IgD-negative memory B cell (primary cell): ENCODE measurements at regions not wholly inside any gene's neighbourhood (a gene's known extent, or its start where the extent isn't known, plus 50 kb on each side); places are given as distances from the start of the nearest gene placed in this dataset.
"Not testable (repeated sequence)": the region's sequence is repeated elsewhere in the genome, so short reads cannot be mapped to it uniquely, and the experiment has no call there.

Source experiments
- H3K27ac Mint-ChIP-seq, 3 donors: one replicate each; pipeline ENCODE4 v1.8.0; 2020 to 2022; ENCODE audit warnings: mild to moderate bottlenecking in 3 of 3, mixed read lengths in 3 of 3, moderate library complexity in 1 of 3
- H3K27me3 Mint-ChIP-seq: one replicate; pipeline ENCODE4 v1.8.0; 2021; ENCODE audit warnings: mixed read lengths
- H3K36me3 Mint-ChIP-seq: one replicate; pipeline ENCODE4 v1.8.0; 2020; ENCODE audit warnings: mild to moderate bottlenecking, mixed read lengths
- H3K4me1 Mint-ChIP-seq, 3 donors: one replicate each; pipeline ENCODE4 v1.8.0; 2020 to 2022; ENCODE audit warnings: mixed read lengths in 3 of 3, mild to moderate bottlenecking in 1 of 3
- H3K4me3 Mint-ChIP-seq, 4 donors: one replicate each; pipeline ENCODE4 v1.8.0; 2020 to 2022; ENCODE audit warnings: mild to moderate bottlenecking in 4 of 4, mixed read lengths in 4 of 4, moderate library complexity in 3 of 4
- H3K9me3 Mint-ChIP-seq, 3 donors: one replicate each; pipeline ENCODE4 v1.8.0; 2020 to 2021; ENCODE audit warnings: mixed read lengths in 3 of 3, mild to moderate bottlenecking in 1 of 3

DNA sequence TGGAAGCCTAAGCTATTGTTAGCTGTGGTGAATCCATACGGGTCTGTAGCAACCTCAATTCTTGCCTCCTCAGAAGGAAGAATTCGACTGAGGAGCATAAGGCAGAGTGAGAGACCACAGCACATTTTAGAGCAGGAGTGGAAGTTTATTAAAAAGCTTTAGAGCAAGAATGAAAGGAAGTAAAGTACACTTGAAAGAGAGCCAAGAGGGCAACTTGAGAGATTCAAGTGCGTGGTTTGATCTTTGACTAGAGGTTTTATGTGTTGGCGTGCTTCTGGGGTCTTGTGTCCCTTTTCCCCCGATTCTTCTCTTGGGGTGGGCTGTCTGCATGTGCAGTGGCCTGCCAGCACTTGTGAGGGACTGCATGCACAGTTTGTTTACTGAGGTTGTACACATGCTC, 880.6 kb upstream of the INTU start:
- Mint-ChIP-seq H3K27ac (no peak overlapping the region), H3K9me3 (peaks cover 0 to 5% (median 3%) of the 10 kb centered on the region in 3 donors), H3K4me1 (no peaks in the 10 kb centered on the region), H3K4me3 (no peak overlapping the region), H3K27me3 (no peaks in the 10 kb centered on the region), H3K36me3 (no peaks in the 10 kb centered on the region)

DNA sequence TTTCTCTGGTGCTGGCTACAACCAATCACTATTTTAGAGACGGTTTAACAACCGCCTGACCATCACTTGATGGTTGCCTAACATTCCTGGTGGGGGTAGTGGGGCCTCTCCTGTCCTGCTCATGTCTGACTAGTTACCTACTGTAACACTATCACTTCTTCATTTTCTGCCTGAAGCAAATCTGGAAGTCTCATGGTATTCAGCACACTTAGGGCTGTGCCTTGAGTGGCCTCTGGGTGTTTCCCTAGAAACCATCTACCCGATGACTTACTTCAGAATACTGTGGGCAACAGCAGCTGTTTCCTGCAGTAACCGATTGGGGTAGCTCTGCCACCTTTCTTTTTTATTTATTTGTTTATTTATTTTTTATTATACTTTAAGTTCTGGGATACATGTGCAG, 880.1 kb upstream of the INTU start:
- Mint-ChIP-seq H3K4me3 (no peak overlapping the region), H3K4me1 (no peaks in the 10 kb centered on the region), H3K36me3 (no peaks in the 10 kb centered on the region), H3K9me3 (peaks cover 0 to 5% (median 3%) of the 10 kb centered on the region in 3 donors), H3K27me3 (no peaks in the 10 kb centered on the region), H3K27ac (no peak overlapping the region)

DNA sequence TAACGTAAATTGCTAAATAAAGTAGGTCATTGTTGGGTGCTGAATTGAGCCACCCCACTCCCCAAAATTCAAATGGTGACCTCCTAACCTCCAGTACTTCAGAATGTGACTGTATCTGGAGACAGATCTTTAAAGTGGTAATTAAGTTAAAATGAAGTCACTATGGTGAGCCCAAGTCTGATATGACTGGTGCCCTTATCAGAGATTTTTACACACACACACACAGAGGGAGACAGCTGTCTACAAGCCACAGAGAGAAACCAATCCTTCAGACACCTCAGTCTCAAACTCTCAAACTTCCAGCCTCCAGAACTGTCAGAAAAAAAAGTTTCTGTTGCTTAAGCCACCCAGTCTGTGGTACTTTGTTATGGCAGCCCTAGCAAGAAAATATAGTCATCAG, 879.2 kb upstream of the INTU start:
- Mint-ChIP-seq H3K4me1 (no peaks in the 10 kb centered on the region), H3K4me3 (no peak overlapping the region), H3K27ac (no peak overlapping the region), H3K27me3 (no peaks in the 10 kb centered on the region), H3K9me3 (peaks cover 0 to 5% (median 3%) of the 10 kb centered on the region in 3 donors), H3K36me3 (no peaks in the 10 kb centered on the region)

DNA sequence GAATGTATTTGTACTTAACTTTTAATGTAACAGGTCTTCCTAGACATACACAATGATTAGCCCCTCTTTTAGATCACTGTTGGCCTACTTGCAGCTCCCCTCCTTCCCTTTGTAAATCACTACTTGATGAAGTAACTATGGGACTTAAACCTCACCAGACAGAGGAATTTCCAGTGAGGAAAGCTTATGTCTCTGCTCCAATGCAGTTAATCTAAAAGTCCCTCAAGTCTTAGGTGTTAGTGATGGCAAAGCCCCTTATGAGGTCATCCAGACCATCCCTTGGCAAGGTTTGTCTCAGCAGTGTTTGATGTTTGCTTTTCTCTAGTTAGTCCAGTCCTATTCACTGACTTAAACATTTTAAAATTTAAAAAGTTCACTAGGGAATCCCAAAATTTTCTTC, 877.3 kb upstream of the INTU start:
- no peaks in the 10 kb centered on the region for H3K4me1 Mint-ChIP-seq
- no peak overlapping the region for H3K4me3 Mint-ChIP-seq
- peaks cover 0 to 5% (median 3%) of the 10 kb centered on the region in 3 donors for H3K9me3 Mint-ChIP-seq
- no peaks in the 10 kb centered on the region for H3K36me3 Mint-ChIP-seq
- H3K27me3 Mint-ChIP-seq = no peaks in the 10 kb centered on the region
- no peak overlapping the region for H3K27ac Mint-ChIP-seq

DNA sequence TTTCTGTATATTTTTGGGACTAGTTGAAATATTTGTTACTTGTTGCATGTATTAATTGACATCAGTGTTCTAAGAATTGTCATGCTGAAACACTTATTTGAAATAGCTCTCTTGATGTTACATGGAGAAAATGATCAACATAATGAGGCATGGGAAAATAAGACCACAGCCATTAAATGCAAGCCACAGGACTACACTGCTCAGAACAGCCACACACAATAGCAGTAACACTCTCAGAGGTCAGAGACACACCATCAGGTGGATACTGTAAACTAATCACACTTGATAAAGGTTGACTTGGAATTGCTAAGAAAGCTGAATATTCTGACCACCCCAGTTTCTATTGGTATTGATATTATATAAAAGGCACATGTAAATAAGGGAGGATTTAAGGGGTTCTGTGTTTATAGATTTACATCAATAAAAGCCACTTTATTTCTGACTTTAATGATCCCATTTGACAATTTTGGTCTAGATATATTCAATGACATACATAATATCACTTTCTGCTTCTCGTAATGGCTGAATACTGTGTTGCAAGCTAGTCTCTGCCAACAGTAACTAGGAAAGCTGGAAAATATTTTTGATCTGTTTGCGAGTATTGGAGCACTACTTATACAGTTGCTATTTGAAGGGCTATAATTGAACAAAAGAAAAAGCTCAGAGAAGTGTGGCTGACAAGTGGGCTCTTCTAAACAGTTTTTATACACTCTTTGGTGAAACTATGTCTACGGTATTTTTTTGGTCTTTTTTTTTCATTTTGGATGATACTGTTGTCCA, 876.5 kb upstream of the INTU start:
- Mint-ChIP-seq H3K4me3 (no peak overlapping the region), H3K27ac (no peak overlapping the region), H3K4me1 (no peaks in the 10 kb centered on the region), H3K9me3 (peaks cover 0 to 5% (median 0%) of the 10 kb centered on the region in 3 donors), H3K27me3 (no peaks in the 10 kb centered on the region), H3K36me3 (no peaks in the 10 kb centered on the region)

DNA sequence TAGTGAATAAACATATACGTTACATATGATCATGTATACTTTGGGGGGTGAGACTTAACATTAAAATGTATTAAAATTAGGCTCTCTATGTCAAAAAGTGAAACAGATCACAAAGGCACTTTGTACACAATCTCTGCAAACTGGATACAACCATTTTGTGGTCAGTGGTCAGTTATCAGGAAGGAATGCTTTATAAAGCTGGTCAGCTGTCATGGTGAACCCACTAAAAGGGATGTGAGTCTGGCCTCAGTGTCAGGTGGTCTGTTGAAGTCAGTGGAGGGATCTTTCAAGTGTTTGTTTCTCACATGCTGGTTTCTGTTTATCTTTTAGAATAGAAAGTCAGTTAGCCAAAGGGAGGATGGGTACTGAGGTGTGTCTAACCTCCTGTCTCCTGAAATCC, 875.5 kb upstream of the INTU start:
- H3K4me1 Mint-ChIP-seq = no peaks in the 10 kb centered on the region
- H3K36me3 Mint-ChIP-seq = no peaks in the 10 kb centered on the region
- no peaks in the 10 kb centered on the region for H3K9me3 Mint-ChIP-seq
- H3K27ac Mint-ChIP-seq = no peak overlapping the region
- H3K27me3 Mint-ChIP-seq = no peaks in the 10 kb centered on the region
- H3K4me3 Mint-ChIP-seq = no peak overlapping the region

DNA sequence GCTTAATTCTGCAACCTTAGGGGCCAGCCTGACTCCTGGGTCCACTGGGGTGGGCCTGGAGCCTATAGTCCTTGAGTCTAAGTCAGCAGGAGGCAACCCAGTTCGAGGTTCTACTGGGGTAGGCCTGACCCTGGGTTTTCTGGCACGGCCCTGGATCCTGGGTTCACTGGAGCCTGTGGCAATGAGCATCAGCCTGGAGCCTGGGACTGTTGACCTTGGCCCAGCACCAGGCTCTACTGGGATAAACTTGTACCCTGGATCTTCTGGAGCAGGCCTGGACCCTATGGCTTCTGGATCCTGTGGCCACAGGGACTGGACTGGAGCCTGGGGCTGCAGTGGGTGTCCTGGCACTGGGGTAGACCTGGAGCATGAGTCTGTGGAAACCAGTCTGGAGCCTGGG, 874.3 kb upstream of the INTU start:
- Mint-ChIP-seq H3K36me3 (no peaks in the 10 kb centered on the region), H3K4me3 (no peak overlapping the region), H3K27ac (no peak overlapping the region), H3K27me3 (no peaks in the 10 kb centered on the region), H3K4me1 (no peaks in the 10 kb centered on the region), H3K9me3 (no peaks in the 10 kb centered on the region)

DNA sequence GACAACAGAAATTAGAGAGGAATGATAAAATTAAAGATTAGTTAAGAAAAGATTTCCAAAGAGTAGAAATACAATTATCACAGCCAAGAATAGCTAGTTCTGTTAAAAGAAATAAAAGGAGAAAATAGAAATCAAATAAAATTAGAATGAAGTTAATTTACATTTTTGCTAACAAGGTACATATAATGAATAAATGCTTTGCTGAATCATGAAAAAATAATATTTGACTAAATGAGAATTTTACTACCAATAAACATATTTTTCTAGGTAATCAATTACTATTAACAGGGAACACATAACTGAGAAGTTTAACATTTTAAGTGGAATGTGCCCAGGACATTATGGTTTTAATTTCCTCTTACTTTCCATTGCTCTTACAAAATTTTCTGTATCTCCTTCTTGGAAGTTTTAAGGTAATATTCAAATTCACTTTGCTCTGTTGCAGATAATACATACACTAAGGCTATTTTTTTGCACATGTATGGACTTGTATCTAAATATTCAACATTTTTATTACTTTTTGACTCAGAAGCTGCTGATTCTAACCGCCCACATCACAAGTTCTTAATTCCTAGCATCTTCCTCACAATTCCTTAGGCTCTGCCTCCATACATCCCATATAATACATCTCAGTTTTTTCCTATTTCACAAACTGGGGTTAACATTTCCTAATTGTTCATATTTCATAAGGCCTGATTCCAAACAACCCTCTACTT, 870.7 kb upstream of the INTU start:
- H3K27ac Mint-ChIP-seq = no peak overlapping the region
- H3K9me3 Mint-ChIP-seq = peaks cover 0 to 2% (median 0%) of the 10 kb centered on the region in 3 donors
- H3K4me3 Mint-ChIP-seq = no peak overlapping the region
- H3K36me3 Mint-ChIP-seq = no peaks in the 10 kb centered on the region
- H3K27me3 Mint-ChIP-seq = no peaks in the 10 kb centered on the region
- H3K4me1 Mint-ChIP-seq = no peaks in the 10 kb centered on the region

DNA sequence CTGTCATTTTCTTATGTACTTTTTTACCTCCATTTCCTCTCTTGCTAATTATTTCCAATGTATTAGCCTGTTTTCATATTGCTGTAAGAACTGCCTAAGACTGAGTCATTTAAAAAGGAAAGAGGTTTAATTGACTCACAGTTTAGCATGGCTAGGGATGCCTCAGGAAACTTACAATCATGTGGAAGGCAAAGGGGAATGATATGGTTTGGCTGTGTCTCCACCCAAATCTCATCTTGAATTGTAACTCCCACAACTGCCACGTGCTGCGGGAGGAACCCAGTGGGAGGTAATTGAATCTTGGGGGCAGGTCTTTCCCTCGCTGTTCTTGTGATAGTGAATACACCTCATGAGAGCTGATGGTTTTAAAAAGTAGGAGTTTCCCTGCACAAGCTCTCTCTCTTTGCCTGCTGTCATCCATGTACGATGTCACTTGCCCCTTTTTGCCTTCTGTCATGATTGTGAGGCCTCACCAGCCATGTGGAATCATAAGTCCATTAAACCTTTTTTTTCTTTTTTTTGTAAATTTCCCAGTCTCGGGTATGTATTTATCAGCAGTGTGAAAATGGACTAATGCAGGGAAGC, 870.0 kb upstream of the INTU start:
- Mint-ChIP-seq H3K36me3 (no peaks in the 10 kb centered on the region), H3K4me3 (no peak overlapping the region), H3K9me3 (peaks cover 0 to 2% (median 0%) of the 10 kb centered on the region in 3 donors), H3K4me1 (no peaks in the 10 kb centered on the region), H3K27me3 (no peaks in the 10 kb centered on the region), H3K27ac (no peak overlapping the region)

DNA sequence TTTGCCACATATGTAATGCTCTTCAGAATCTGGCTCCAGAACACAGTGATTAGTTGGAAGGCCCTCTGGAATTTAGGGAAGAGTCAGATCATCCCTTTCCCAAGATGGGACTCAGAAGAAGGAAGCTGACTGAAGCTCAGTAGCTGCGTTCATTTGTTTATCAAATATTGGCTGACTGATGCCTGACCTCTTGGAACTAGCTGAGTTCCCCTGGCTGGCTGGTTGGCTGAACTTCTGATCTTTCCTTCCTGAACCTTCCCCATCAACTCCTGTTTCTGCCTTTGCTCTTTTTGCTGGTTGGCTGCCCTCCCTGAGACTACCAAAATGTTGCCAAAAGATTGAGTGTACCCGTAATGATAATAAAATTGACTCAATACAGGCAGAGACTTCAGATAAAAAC, 866.5 kb upstream of the INTU start:
- Mint-ChIP-seq H3K27ac (no peak overlapping the region), H3K4me1 (no peaks in the 10 kb centered on the region), H3K27me3 (no peaks in the 10 kb centered on the region), H3K4me3 (no peak overlapping the region), H3K36me3 (no peaks in the 10 kb centered on the region), H3K9me3 (peaks cover 0 to 4% (median 2%) of the 10 kb centered on the region in 3 donors)

DNA sequence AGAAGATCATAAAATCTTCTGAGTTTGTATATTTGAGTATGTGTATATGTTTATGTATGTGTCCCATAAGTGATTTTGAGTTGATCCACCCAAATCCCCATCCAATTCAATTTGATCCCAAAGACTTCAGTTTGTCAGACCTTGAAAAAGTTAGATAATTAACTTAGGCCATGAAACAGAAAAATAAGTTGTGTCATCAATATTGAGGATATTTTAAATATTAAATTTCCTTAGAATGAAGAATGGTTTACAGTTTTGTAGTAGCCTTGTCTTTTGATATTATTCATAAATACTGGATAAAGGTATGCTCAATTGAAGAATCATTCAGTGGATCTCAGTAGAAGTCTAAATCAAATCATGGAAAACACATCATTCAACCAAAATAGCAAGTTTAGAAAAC, 864.4 kb upstream of the INTU start:
- H3K4me1 Mint-ChIP-seq = no peaks in the 10 kb centered on the region
- no peaks in the 10 kb centered on the region for H3K27me3 Mint-ChIP-seq
- H3K27ac Mint-ChIP-seq = no peak overlapping the region
- H3K36me3 Mint-ChIP-seq = no peaks in the 10 kb centered on the region
- no peak overlapping the region for H3K4me3 Mint-ChIP-seq
- H3K9me3 Mint-ChIP-seq = peaks cover 0 to 4% (median 2%) of the 10 kb centered on the region in 3 donors

DNA sequence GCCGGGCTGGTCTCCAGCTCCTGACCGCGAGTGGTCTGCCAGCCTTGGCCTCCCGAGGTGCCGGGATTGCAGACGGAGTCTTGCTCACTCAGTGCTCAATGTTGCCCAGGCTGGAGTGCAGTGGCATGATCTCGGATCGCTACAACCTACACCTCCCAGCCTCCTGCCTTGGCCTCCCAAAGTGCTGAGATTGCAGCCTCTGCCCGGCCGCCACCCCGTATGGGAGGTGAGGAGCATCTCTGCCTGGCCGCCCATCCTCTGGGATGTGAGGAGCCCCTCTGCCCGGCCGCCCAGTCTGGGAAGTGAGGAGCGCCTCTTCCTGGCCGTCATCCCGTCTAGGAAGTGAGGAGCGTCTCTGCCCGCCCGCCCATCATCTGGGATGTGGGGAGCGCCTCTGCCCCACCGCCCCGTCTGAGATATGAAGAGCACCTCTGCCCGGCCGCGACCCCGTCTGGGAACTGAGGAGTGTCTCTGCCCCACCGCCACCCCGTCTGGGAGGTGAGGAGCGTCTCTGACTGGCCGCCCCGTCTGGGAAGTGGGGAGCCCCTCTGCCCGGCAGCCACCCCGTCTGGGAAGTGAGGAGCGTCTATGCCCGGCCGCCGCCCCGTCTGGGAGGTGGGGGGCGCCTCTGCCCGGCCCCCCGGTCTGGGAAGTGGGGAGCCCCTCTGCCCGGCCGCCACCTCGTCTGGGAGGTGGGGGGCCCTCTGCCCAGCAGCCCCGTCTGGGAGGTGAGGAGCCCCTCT, 861.8 kb upstream of the INTU start:
- H3K4me3 Mint-ChIP-seq, H3K27me3 Mint-ChIP-seq, H3K9me3 Mint-ChIP-seq, H3K27ac Mint-ChIP-seq, H3K4me1 Mint-ChIP-seq, H3K36me3 Mint-ChIP-seq: not testable (repeated sequence)

DNA sequence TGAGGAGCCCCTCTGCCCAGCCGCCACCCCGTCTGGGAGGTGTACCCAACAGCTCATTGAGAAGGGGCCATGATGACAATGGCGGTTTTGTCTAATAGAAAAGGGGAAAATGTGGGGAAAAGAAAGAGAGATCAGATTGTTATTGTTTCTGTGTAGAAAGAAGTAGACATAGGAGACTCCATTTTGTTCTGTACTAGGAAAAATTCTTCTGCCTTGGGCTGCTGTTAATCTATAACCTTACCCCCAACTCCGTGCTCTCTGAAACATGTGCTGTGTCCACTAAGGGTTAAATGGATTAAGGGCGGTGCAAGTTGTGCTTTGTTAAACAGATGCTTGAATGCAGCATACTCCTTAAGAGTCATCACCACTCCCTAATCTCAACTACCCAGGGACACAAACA, 861.1 kb upstream of the INTU start:
- not testable (repeated sequence) for H3K27ac Mint-ChIP-seq, H3K27me3 Mint-ChIP-seq, H3K4me3 Mint-ChIP-seq, H3K4me1 Mint-ChIP-seq, H3K9me3 Mint-ChIP-seq, H3K36me3 Mint-ChIP-seq

DNA sequence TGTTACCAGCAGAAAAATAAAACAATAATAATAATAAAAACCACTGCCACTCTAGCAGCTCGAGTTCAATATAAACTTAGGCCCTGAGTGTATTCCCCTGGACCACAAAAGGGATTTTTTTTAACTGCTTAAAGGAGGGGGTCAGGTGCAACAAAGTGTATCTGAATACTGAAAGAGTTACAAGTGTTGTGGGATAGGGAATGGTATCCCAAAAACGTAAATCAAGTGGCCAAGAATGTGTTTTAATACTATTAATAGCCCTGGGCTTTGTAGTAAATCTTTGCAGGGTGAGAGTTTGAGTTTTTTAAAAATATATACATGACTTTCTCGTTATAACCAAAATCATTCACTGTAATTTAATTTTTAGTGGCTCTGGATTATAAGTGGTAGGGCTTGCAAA, 860.1 kb upstream of the INTU start:
- Mint-ChIP-seq H3K4me3 (no peak overlapping the region), H3K27ac (no peak overlapping the region), H3K27me3 (no peaks in the 10 kb centered on the region), H3K36me3 (no peaks in the 10 kb centered on the region), H3K4me1 (no peaks in the 10 kb centered on the region), H3K9me3 (peaks cover 0 to 4% (median 0%) of the 10 kb centered on the region in 3 donors)

DNA sequence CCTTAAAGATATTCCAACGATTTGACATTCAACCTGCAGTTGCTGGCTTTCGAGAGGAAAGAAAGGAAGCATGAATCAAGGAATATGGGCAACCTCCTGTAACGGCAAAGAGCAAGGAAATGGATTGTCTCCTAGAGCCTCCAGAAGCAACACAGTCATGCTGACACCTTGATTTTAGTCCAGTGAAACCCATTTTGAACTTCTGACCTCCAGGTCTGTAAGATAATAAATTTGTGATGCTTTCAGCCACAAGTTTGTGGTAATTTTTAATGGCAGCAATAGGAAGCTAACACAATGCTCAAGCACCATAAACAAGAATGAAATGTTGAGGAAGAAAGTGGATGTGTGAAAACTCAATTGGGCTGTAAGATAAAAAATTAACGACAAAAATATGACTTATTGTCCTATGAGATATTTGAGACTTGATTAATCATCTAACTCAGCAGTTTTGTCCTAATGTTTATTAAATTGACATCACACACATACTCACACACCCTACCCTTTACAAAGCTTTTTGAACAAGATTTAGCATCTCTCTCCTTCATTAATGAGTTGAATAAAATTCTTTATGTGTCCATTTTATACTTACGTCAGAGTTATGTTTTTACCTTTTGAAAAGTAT, 857.2 kb upstream of the INTU start:
- no peaks in the 10 kb centered on the region for H3K4me1 Mint-ChIP-seq
- no peaks in the 10 kb centered on the region for H3K36me3 Mint-ChIP-seq
- H3K4me3 Mint-ChIP-seq = no peak overlapping the region
- H3K27ac Mint-ChIP-seq = no peak overlapping the region
- H3K27me3 Mint-ChIP-seq = no peaks in the 10 kb centered on the region
- H3K9me3 Mint-ChIP-seq = no peaks in the 10 kb centered on the region
